Right lobe of liver (tissue), 4 donors: ENCODE measurements at regions not wholly inside any gene's neighbourhood (a gene's known extent, or its start where the extent isn't known, plus 50 kb on each side); places are given as distances from the start of the nearest gene placed in this dataset.

Experiments used
- CTCF ChIP-seq, 4 donors: fragments of 200-600 bp in 3 of 4; fragments of 450-650 bp in 1 of 4; IDR thresholded peaks; one replicate each; pipeline versions ENCODE4 v1.5.1 to v1.8.0; 2016 to 2022; ENCODE audit warnings: antibody characterized with exemption in 4 of 4, mild to moderate bottlenecking in 2 of 4
- POLR2A ChIP-seq: fragments of 450-650 bp; IDR thresholded peaks from one replicate; pipeline ENCODE4 v1.6.1; 2017; ENCODE audit warnings: antibody characterized with exemption, mild to moderate bottlenecking
- donor health status: DM: no; HTN: no; CAD: no.
- donor health status: DM: no; HTN: no; CAD: no.
- donor health status: DM: no; HTN: yes; CAD: no.

- no peak for TF ChIP-seq CTCF (IDR thresholded peaks at IDR 0.05)
- TF ChIP-seq POLR2A = no peak
Observed at GRCh38 chr11:79498667-79499066, 57.8 kb upstream of the TENM4 start.
